ENCODE measurements at regions not wholly inside any gene's neighbourhood (a gene's known extent, or its start where the extent isn't known, plus 50 kb on each side); places are given as distances from the start of the nearest gene placed in this dataset.

DNA sequence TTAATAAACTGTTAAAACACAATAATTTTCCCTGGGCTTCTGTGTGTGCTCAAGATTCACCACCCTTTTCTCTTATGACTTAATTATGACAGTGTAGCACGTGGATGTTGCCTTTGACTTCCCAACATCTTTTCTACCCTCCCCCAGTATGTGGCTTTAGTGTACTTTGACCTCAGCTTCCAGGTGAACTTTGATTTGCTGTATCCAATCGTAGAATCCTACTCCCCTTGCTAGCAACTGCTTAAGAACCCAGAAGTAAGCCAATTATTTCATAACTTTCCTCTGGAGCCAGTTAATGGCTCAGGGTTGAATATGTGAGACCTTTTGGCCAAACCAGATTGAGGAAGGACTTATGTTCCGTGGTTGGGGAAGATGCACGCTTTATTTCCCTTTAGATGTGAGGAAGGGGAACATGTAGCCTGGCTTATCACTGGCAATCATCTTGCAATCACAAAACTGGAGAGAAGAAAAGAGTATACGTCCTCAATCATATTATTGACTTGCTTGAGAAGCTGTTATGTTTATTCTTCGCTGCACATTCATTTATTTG is 259.6 kb upstream of the ATP2B1 start:
- no peak overlapping the region for H3K4me3 ChIP-seq (ENCODE audit: low read depth, low read length)
- no peaks in the 10 kb centered on the region for H3K36me3 ChIP-seq (ENCODE audit: control insufficient read depth, insufficient read depth, low read length)
- no peaks in the 10 kb centered on the region for H3K27me3 ChIP-seq (ENCODE audit: control insufficient read depth, insufficient read depth, low read length)
- H3K9me3 ChIP-seq (ENCODE audit: control insufficient read depth, insufficient read depth, low read length), result no peaks in the 10 kb centered on the region
- DNase-seq (ENCODE audit: low read depth in 4 of 6, low spot score in 6 of 6), result no peak
- H3K27ac ChIP-seq (ENCODE audit: low read depth, low read length), result no peak overlapping the region
- H3K4me1 ChIP-seq (ENCODE audit: control insufficient read depth, insufficient read depth, low read length), result no peaks in the 10 kb centered on the region
- 92% methylated on average over 4 of the region's 6 CpGs for WGBS (ENCODE audit: insufficient coverage)

DNA sequence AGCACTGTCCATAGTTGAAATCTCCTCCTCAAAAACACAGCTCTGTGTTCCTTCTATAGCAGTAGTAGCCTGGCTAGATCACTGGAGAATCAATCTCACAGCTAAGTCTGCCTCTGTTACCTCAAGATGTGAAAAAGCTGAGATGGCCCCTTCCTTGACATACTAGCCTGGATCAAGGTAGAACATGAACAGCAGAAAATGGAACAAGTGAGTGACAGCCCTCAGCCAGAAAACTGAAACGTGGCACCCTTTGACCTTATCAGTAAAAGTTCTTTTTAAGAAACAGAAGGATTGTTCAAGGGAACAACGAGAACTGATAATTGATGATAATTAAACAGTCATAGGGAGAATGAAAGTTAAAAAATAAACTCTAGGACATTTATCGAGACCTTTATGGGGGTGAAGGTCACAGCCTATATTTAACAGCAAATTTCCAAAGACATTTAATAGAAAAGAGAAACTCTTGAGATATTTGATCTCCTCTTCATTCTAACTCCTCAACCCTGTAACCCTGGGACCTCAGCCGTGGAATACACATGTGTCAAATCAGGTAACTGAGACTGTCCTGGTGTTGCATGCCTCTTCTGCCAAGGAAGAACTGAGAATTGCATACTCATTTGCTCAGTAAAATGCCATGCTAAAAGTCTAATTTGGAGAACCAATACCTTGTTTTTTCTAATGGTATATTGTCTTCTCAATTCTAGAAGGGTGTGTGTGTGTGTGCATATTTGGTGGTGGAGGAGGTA is 258.0 kb upstream of the ATP2B1 start:
- WGBS (ENCODE audit: insufficient coverage), result 100% methylated on average over 1 of the region's 4 CpGs
- H3K27me3 ChIP-seq (ENCODE audit: control insufficient read depth, insufficient read depth, low read length), result no peaks in the 10 kb centered on the region

DNA sequence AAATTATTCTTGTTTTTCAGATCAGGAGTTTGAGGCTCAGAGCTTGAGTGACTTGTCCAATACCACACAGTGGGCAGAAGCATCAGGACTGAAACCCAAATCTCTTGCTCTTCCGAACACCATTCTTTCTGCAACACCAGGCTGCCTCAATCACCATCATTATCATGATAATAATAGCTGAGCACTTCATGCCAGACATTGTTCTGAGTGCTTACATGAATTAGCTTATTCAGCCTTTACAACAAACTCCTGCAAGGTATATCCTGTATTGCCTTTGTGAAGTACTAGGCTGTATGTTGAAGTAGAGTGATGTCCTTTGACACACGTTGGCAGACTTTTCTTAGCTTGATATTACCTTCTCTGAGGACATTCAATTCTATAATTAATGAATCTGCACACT is 257.4 kb upstream of the ATP2B1 start:
- Histone ChIP-seq H3K4me1 (ENCODE audit: control insufficient read depth, insufficient read depth, low read length) (no peaks in the 10 kb centered on the region), H3K36me3 (ENCODE audit: control insufficient read depth, insufficient read depth, low read length) (no peaks in the 10 kb centered on the region), H3K4me3 (ENCODE audit: low read depth, low read length) (no peak overlapping the region), H3K27ac (ENCODE audit: low read depth, low read length) (no peak overlapping the region), H3K9me3 (ENCODE audit: control insufficient read depth, insufficient read depth, low read length) (no peaks in the 10 kb centered on the region), H3K27me3 (ENCODE audit: control insufficient read depth, insufficient read depth, low read length) (no peaks in the 10 kb centered on the region)
- WGBS (ENCODE audit: insufficient coverage), result no CpG with 5 or more reads among the region's 2 CpGs
- DNase-seq (ENCODE audit: low read depth in 4 of 6, low spot score in 6 of 6), result no peak

More for the DNA sequence above, 258.0 kb upstream of the ATP2B1 start:
- Histone ChIP-seq H3K9me3 (ENCODE audit: control insufficient read depth, insufficient read depth, low read length) (no peaks in the 10 kb centered on the region), H3K4me3 (ENCODE audit: low read depth, low read length) (no peak overlapping the region), H3K4me1 (ENCODE audit: control insufficient read depth, insufficient read depth, low read length) (no peaks in the 10 kb centered on the region), H3K27ac (ENCODE audit: low read depth, low read length) (no peak overlapping the region), H3K36me3 (ENCODE audit: control insufficient read depth, insufficient read depth, low read length) (no peaks in the 10 kb centered on the region)
- no peak for DNase-seq (ENCODE audit: low read depth in 4 of 6, low spot score in 6 of 6)

DNA sequence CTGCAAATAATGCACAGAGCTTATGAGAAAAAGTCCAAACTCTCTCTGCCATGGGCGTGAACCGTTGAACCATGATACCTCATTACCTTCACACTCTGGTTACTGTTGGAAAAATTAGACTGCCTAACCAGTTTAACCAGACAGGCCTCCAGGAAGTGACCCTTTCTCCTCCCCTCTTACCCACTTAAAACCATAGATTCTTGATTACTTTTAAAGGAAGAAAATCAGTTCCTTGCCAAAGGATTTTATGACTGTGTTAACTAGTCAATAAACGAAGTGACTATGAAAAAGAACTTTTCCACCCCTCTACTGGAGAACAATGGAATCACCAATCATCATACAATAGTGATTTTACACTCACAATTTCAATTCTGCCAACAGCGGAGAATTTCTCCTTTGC is 254.0 kb upstream of the ATP2B1 start:
- H3K4me1 ChIP-seq (ENCODE audit: control insufficient read depth, insufficient read depth, low read length), result no peaks in the 10 kb centered on the region
- H3K27ac ChIP-seq (ENCODE audit: low read depth, low read length), result no peak overlapping the region
- no peaks in the 10 kb centered on the region for H3K27me3 ChIP-seq (ENCODE audit: control insufficient read depth, insufficient read depth, low read length)
- no peak for DNase-seq (ENCODE audit: low read depth in 4 of 6, low spot score in 6 of 6)
- no CpG with 5 or more reads among the region's 4 CpGs for WGBS (ENCODE audit: insufficient coverage)
- no peaks in the 10 kb centered on the region for H3K36me3 ChIP-seq (ENCODE audit: control insufficient read depth, insufficient read depth, low read length)
- H3K9me3 ChIP-seq (ENCODE audit: control insufficient read depth, insufficient read depth, low read length), result no peaks in the 10 kb centered on the region
- no peak overlapping the region for H3K4me3 ChIP-seq (ENCODE audit: low read depth, low read length)

DNA sequence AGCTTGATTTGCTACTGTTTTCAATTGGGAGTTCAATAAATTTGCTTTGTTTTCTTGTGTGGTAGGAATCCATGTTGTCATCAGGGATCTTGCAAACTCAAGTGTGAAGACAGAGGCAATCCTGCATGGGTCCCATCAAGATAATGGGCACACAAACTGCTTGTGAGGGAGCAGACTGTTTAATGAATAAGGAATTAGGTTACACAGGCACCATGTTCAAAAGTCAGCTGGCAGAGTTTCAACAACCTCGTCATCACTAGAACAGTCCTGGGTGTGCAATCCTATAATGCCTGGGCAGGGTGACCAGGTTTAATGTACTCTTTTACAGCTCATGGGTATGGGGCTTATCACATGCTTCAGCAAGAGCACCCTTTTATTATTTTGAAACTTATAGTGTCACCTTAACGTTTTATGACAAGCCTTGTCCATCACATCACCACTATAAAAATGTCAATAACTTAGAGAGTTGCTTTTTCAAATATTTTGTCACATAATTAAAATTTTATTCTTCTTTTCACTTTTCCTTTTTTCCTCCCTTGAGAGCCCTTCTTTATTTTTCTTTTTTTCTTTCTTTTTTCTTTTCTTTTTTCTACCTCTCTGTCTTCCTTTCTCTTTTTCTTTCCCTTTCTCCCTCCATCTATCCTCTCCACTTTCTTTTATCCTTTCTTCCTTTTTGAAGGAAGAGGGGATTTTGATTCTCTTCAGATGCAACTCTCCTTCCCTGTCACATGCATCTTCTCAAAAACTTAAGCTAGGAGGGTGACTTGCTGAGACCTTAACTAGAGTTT is 252.2 kb upstream of the ATP2B1 start:
- DNase-seq (ENCODE audit: low read depth in 4 of 6, low spot score in 6 of 6), result no peak
- Histone ChIP-seq H3K27ac (ENCODE audit: low read depth, low read length) (no peak overlapping the region), H3K9me3 (ENCODE audit: control insufficient read depth, insufficient read depth, low read length) (no peaks in the 10 kb centered on the region), H3K4me1 (ENCODE audit: control insufficient read depth, insufficient read depth, low read length) (no peaks in the 10 kb centered on the region), H3K27me3 (ENCODE audit: control insufficient read depth, insufficient read depth, low read length) (no peaks in the 10 kb centered on the region), H3K4me3 (ENCODE audit: low read depth, low read length) (no peak overlapping the region), H3K36me3 (ENCODE audit: control insufficient read depth, insufficient read depth, low read length) (no peaks in the 10 kb centered on the region)
- 91% methylated on average over 1 of the region's 2 CpGs for WGBS (ENCODE audit: insufficient coverage)

DNA sequence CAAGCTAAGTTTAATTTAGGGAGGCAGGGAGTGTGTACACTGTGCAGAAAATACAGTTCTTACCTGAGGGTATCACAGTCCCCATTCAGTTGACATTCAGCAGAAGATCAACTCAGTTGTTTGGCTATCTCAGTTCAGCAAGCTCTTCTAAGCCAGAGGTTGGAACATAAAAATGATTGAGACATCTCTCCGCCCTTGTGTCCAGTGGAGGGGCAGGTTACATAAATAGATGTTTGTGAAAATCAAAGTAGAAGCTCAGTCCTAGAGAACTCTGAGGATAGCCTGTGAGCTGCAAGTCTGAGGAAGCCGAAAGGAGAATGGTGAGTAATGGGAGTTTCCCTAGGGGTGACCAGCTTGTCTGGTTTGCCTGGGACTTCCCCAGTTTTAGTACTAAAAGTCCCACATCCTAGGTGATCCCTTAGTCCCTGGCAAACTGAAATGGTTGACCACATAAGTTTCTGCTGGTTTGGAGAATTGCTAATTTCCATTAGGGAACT is 251.4 kb upstream of the ATP2B1 start:
- 88% methylated on average over 2 of the region's 2 CpGs for WGBS (ENCODE audit: insufficient coverage)
- Histone ChIP-seq H3K9me3 (ENCODE audit: control insufficient read depth, insufficient read depth, low read length) (no peaks in the 10 kb centered on the region), H3K4me1 (ENCODE audit: control insufficient read depth, insufficient read depth, low read length) (peaks cover 2% of the 10 kb centered on the region), H3K36me3 (ENCODE audit: control insufficient read depth, insufficient read depth, low read length) (no peaks in the 10 kb centered on the region), H3K27ac (ENCODE audit: low read depth, low read length) (no peak overlapping the region), H3K4me3 (ENCODE audit: low read depth, low read length) (no peak overlapping the region), H3K27me3 (ENCODE audit: control insufficient read depth, insufficient read depth, low read length) (no peaks in the 10 kb centered on the region)
- DNase-seq (ENCODE audit: low read depth in 4 of 6, low spot score in 6 of 6), result no peak

DNA sequence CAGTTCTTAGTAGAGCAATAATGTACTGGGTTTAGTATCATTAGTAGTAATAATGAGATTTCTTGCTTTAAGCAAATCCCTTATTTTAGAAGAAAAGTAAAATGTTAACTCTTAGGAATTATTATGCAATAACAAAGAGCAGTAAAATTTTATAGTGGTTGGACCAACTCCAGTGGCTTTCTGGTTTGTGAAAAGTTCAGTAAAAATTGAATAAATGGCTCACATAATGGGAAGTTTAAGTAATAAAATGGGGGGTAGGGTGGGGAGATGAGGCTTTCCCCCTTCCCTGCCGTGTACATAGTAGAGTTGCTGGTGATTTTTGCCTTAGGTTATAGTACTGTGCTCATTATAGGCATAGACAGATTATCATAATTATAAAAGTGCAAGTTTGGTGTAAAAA is 250.5 kb upstream of the ATP2B1 start:
- Histone ChIP-seq H3K27me3 (ENCODE audit: control insufficient read depth, insufficient read depth, low read length) (no peaks in the 10 kb centered on the region), H3K27ac (ENCODE audit: low read depth, low read length) (no peak overlapping the region), H3K4me3 (ENCODE audit: low read depth, low read length) (no peak overlapping the region), H3K4me1 (ENCODE audit: control insufficient read depth, insufficient read depth, low read length) (peaks cover 2% of the 10 kb centered on the region), H3K9me3 (ENCODE audit: control insufficient read depth, insufficient read depth, low read length) (no peaks in the 10 kb centered on the region), H3K36me3 (ENCODE audit: control insufficient read depth, insufficient read depth, low read length) (no peaks in the 10 kb centered on the region)
- no peak for DNase-seq (ENCODE audit: low read depth in 4 of 6, low spot score in 6 of 6)
- no CpG with 5 or more reads among the region's 1 CpG for WGBS (ENCODE audit: insufficient coverage)

DNA sequence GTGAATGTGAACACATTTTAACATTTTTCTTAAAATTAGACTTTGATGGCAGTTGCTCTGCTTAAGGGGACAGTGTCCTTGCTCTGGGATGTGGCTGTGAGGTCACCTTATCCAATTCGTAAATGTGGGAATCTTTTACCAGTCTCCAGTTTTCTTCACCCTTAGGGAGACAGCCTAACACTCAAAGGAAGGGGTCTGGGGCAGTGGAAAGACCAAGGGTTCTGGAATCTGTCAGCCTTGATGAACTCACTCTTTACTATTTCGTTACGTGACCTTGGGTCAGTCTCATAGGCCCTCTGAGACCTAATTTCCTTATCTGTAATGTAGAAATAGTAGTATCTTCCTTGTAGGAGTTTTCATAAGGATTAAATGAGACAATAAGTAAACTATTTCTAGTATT is 245.6 kb upstream of the ATP2B1 start:
- peaks cover 2% of the 10 kb centered on the region for H3K4me1 ChIP-seq (ENCODE audit: control insufficient read depth, insufficient read depth, low read length)
- no peak for DNase-seq (ENCODE audit: low read depth in 4 of 6, low spot score in 6 of 6)
- no peaks in the 10 kb centered on the region for H3K27me3 ChIP-seq (ENCODE audit: control insufficient read depth, insufficient read depth, low read length)
- no peaks in the 10 kb centered on the region for H3K36me3 ChIP-seq (ENCODE audit: control insufficient read depth, insufficient read depth, low read length)
- H3K27ac ChIP-seq (ENCODE audit: low read depth, low read length), result no peak overlapping the region
- H3K4me3 ChIP-seq (ENCODE audit: low read depth, low read length), result no peak overlapping the region
- no peaks in the 10 kb centered on the region for H3K9me3 ChIP-seq (ENCODE audit: control insufficient read depth, insufficient read depth, low read length)
- WGBS (ENCODE audit: insufficient coverage), result no CpG with 5 or more reads among the region's 3 CpGs

DNA sequence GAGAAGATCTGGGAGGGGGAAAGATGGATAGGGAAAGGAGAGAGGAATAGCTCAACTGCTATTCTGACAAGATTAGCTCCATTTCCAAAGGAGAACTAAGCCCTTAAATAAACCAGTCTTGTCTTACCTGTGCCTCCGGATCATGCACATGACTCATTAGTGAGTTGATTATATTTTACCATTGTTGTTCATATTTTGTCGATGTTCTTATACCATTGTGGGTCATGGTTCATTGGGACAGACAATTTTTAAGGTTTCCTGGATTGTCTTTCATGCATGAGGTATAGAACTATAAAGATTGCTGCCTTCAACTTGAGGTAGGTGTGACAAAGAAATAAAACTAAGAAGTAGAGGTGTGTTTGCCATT is 243.0 kb upstream of the ATP2B1 start:
- WGBS (ENCODE audit: insufficient coverage), result 100% methylated on average over 1 of the region's 2 CpGs

More for the DNA sequence above, 243.0 kb upstream of the ATP2B1 start:
- H3K27ac ChIP-seq (ENCODE audit: low read depth, low read length), result no peak overlapping the region
- no peaks in the 10 kb centered on the region for H3K36me3 ChIP-seq (ENCODE audit: control insufficient read depth, insufficient read depth, low read length)
- H3K4me3 ChIP-seq (ENCODE audit: low read depth, low read length), result no peak overlapping the region
- DNase-seq (ENCODE audit: low read depth in 4 of 6, low spot score in 6 of 6), result no peak
- H3K27me3 ChIP-seq (ENCODE audit: control insufficient read depth, insufficient read depth, low read length), result no peaks in the 10 kb centered on the region
- no peaks in the 10 kb centered on the region for H3K9me3 ChIP-seq (ENCODE audit: control insufficient read depth, insufficient read depth, low read length)
- H3K4me1 ChIP-seq (ENCODE audit: control insufficient read depth, insufficient read depth, low read length), result peaks cover 2% of the 10 kb centered on the region

Measured in spinal cord (tissue), 9 donors.